HUES64 (cell line): ENCODE measurements at regions not wholly inside any gene's neighbourhood (a gene's known extent, or its start where the extent isn't known, plus 50 kb on each side); places are given as distances from the start of the nearest gene placed in this dataset.

Experiments used
- H3K27ac ChIP-seq: 2 replicates; pipeline ENCODE4 v1.7.0; 2013; ENCODE audit warnings: low read depth, low read length, inconsistent platforms
- H3K27me3 ChIP-seq: 2 replicates; pipeline ENCODE4 v1.6.1; 2013; ENCODE audit warnings: mild to moderate bottlenecking, low read length; ENCODE audit not compliant: insufficient read depth
- H3K36me3 ChIP-seq: 2 replicates; pipeline ENCODE4 v1.6.1; 2013; ENCODE audit warnings: mild to moderate bottlenecking, low read length; ENCODE audit not compliant: insufficient read depth
- H3K4me1 ChIP-seq: 2 replicates; pipeline ENCODE4 v1.6.1; 2013; ENCODE audit warnings: mild to moderate bottlenecking, low read length, moderate library complexity; ENCODE audit not compliant: insufficient read depth
- H3K4me3 ChIP-seq: 2 replicates; pipeline ENCODE4 v1.5.1; 2013; ENCODE audit warnings: mild to moderate bottlenecking, low read length, moderate library complexity
- H3K9ac ChIP-seq: 2 replicates; pipeline ENCODE4 v1.6.1; 2013; ENCODE audit warnings: mild to moderate bottlenecking, low read depth, low read length
- H3K9me3 ChIP-seq: 2 replicates; pipeline ENCODE4 v1.6.1; 2013; ENCODE audit warnings: low read depth, low read length; ENCODE audit not compliant: insufficient read depth
- WGBS: fragments of 150-250, 120-280 bp; methylation state at CpG from one replicate; pipeline ENCODE4 v1.1.7; 2013; ENCODE audit warnings: missing lambda C conversion rate; 5-methylcytosine and 5-hydroxymethylcytosine counted together

- no peak overlapping the region for H3K4me3 ChIP-seq
- H3K9ac ChIP-seq = no peak overlapping the region
- 20% methylated on average over 1 of the region's 1 CpG for WGBS
Measured at GRCh38 chr3:944786-945185, 148.0 kb upstream of the CNTN6 start.

DNA sequence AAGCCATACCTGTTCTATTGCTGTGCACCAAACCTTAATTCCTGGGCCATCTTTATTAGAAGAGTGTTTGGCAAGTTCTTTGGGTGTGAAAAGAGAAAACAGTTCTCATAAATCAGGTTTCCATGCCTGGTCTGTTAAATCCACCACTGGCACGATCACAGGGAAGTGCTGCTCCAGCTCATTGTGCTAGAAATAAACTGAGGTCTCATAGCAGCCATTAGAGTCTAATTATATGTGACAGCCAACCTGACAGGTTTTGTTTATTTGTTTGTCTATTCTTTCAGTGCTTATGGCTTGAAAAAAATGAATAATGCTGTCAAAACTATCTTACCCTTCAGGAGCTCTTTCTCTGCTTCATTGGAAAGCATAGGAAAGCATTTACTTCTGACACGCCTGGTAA lies 147.1 kb upstream of the CNTN6 start:
- Histone ChIP-seq H3K4me1 (no peaks in the 10 kb centered on the region), H3K36me3 (no peaks in the 10 kb centered on the region), H3K9me3 (peaks cover 17% of the 10 kb centered on the region), H3K4me3 (no peak overlapping the region), H3K27me3 (no peaks in the 10 kb centered on the region), H3K9ac (no peak overlapping the region), H3K27ac (no peak overlapping the region)
- WGBS = 71% methylated on average over 2 of the region's 2 CpGs

More at GRCh38 chr3:944786-945185, 148.0 kb upstream of the CNTN6 start:
- Histone ChIP-seq H3K36me3 (no peaks in the 10 kb centered on the region), H3K27me3 (no peaks in the 10 kb centered on the region), H3K4me1 (no peaks in the 10 kb centered on the region), H3K27ac (no peak overlapping the region), H3K9me3 (peaks cover 13% of the 10 kb centered on the region)

- Histone ChIP-seq H3K4me3 (no peak overlapping the region), H3K9ac (no peak overlapping the region), H3K27me3 (no peaks in the 10 kb centered on the region), H3K4me1 (no peaks in the 10 kb centered on the region), H3K27ac (no peak overlapping the region), H3K36me3 (no peaks in the 10 kb centered on the region), H3K9me3 (peaks cover 22% of the 10 kb centered on the region; the same call in 1 of the 2 replicates)
- WGBS = 81% methylated on average over 1 of the region's 1 CpG
Measured at GRCh38 chr3:952906-953305, 139.9 kb upstream of the CNTN6 start.

DNA sequence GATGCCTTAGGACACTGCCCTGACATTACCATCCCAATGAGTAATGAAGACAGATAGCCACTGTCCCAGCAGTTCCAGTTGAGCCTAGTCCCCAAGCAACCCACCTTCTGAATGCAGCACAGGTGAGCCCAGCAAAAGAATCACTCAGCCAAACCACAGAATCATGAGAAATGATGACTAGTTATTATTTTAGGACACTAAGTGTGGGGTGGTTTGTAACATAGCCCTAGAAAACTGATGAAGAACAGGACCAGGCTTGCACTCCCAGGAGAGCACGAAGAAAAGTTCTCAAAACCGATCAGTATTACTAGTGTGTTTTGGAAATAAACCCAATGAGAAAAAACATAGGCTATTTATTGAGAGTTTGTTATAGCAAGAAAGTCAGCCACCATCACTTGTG lies 129.6 kb upstream of the CNTN6 start:
- 56% methylated on average over 2 of the region's 2 CpGs for WGBS
- no peak overlapping the region for H3K4me3 ChIP-seq
- H3K4me1 ChIP-seq = no peaks in the 10 kb centered on the region
- H3K36me3 ChIP-seq = no peaks in the 10 kb centered on the region
- no peak overlapping the region for H3K27ac ChIP-seq
- no peaks in the 10 kb centered on the region for H3K27me3 ChIP-seq
- peaks cover 27% of the 10 kb centered on the region for H3K9me3 ChIP-seq
- H3K9ac ChIP-seq = no peak overlapping the region

- no peak overlapping the region for H3K4me3 ChIP-seq
- H3K27ac ChIP-seq = no peak overlapping the region
- no peaks in the 10 kb centered on the region for H3K27me3 ChIP-seq
- 98% methylated on average over 3 of the region's 3 CpGs for WGBS
- no peaks in the 10 kb centered on the region for H3K4me1 ChIP-seq
- peaks cover 27% of the 10 kb centered on the region for H3K9me3 ChIP-seq
- H3K36me3 ChIP-seq = no peaks in the 10 kb centered on the region
- H3K9ac ChIP-seq = no peak overlapping the region
Measured at GRCh38 chr3:963755-964154, 129.1 kb upstream of the CNTN6 start.

GRCh38 chr3:965826-966225 lies 127.0 kb upstream of the CNTN6 start:
- H3K9me3 ChIP-seq = peaks cover 29% of the 10 kb centered on the region
- WGBS = 98% methylated on average over 3 of the region's 3 CpGs
- H3K27me3 ChIP-seq = no peaks in the 10 kb centered on the region
- no peak overlapping the region for H3K27ac ChIP-seq
- H3K9ac ChIP-seq = no peak overlapping the region
- no peak overlapping the region for H3K4me3 ChIP-seq
- H3K4me1 ChIP-seq = no peaks in the 10 kb centered on the region
- H3K36me3 ChIP-seq = no peaks in the 10 kb centered on the region

- no peaks in the 10 kb centered on the region for H3K4me1 ChIP-seq
- no peak overlapping the region for H3K4me3 ChIP-seq
- H3K9me3 ChIP-seq = peaks cover 34% of the 10 kb centered on the region
- H3K9ac ChIP-seq = no peak overlapping the region
- H3K27ac ChIP-seq = no peak overlapping the region
- no peaks in the 10 kb centered on the region for H3K27me3 ChIP-seq
- WGBS = 92% methylated on average over 10 of the region's 10 CpGs
- no peaks in the 10 kb centered on the region for H3K36me3 ChIP-seq
Measured at GRCh38 chr3:966341-966740, 126.5 kb upstream of the CNTN6 start.

- Histone ChIP-seq H3K4me3 (no peak overlapping the region), H3K9ac (no peak overlapping the region), H3K36me3 (no peaks in the 10 kb centered on the region), H3K27me3 (no peaks in the 10 kb centered on the region), H3K4me1 (no peaks in the 10 kb centered on the region), H3K27ac (no peak overlapping the region), H3K9me3 (peaks cover 24% of the 10 kb centered on the region)
- WGBS = 8% methylated on average over 1 of the region's 1 CpG
Measured at GRCh38 chr3:973340-973739, 119.5 kb upstream of the CNTN6 start.

GRCh38 chr3:976006-976405 lies 116.8 kb upstream of the CNTN6 start:
- Histone ChIP-seq H3K4me3 (no peak overlapping the region), H3K9ac (no peak overlapping the region), H3K9me3 (peaks cover 34% of the 10 kb centered on the region), H3K27me3 (no peaks in the 10 kb centered on the region), H3K4me1 (no peaks in the 10 kb centered on the region), H3K36me3 (no peaks in the 10 kb centered on the region), H3K27ac (no peak overlapping the region)
- 86% methylated on average over 5 of the region's 5 CpGs for WGBS

- Histone ChIP-seq H3K9ac (no peak overlapping the region), H3K36me3 (no peaks in the 10 kb centered on the region), H3K27me3 (no peaks in the 10 kb centered on the region), H3K27ac (no peak overlapping the region), H3K4me3 (no peak overlapping the region), H3K9me3 (peaks cover 56% of the 10 kb centered on the region), H3K4me1 (no peaks in the 10 kb centered on the region)
- WGBS = 84% methylated on average over 6 of the region's 6 CpGs
Measured at GRCh38 chr3:981156-981555, 111.7 kb upstream of the CNTN6 start.

GRCh38 chr3:988785-989184 lies 104.0 kb upstream of the CNTN6 start:
- Histone ChIP-seq H3K36me3 (no peaks in the 10 kb centered on the region), H3K4me3 (no peak overlapping the region), H3K27me3 (no peaks in the 10 kb centered on the region), H3K9me3 (peaks cover 39% of the 10 kb centered on the region), H3K4me1 (no peaks in the 10 kb centered on the region), H3K27ac (no peak overlapping the region), H3K9ac (no peak overlapping the region)
- no CpG with 5 or more reads among the region's 1 CpG for WGBS

DNA sequence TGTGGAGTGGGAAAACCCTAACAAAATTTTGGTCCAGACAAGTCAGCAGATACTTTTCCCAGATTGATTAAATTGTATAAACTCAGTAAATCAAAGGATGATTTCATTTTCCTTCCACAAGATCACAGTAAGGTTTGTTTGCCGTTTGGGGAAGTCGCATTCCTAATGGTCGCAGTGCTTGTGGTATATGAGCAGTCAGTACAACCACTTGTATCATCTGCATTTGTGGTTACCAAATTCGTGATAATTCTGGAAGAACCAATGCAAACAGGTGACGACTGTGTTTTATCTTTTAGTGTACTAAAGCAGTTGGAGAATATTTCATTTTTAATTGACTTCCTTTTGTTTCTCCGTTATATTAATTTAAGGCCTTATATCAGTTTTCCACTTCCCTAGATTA lies 100.0 kb upstream of the CNTN6 start:
- WGBS = 69% methylated on average over 5 of the region's 6 CpGs
- Histone ChIP-seq H3K4me3 (no peak overlapping the region), H3K9me3 (peaks cover 31% of the 10 kb centered on the region), H3K36me3 (no peaks in the 10 kb centered on the region), H3K4me1 (no peaks in the 10 kb centered on the region), H3K27ac (no peak overlapping the region), H3K9ac (no peak overlapping the region), H3K27me3 (no peaks in the 10 kb centered on the region)
